ENCODE measurements at regions not wholly inside any gene's neighbourhood (a gene's known extent, or its start where the extent isn't known, plus 50 kb on each side); places are given as distances from the start of the nearest gene placed in this dataset.

DNA sequence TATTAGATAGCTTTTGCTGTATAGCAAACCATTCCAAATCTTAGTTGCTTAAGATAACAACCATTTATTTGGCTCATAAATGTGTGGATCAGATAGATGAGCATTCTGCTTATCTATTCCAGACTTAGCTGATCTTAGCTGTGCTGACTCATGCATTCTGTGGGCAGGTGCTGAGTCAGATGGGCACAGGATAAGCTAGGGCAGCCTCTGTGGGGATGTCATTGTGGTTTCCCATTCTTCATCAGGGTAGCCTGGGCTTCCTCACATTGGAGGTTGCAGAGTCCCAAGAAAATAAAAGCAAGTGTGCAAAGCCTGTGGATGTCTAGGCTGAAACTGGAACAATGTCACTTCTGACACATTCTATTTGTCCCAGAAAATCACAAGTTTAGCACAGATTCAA, 917.0 kb downstream of the TYW1 start:
- TF ChIP-seq POLR2A (IDR thresholded peaks at IDR 0.05; ENCODE audit: control extremely low read depth in 1 of 2, low read depth in 2 of 2, low read length in 2 of 2): no peak
- no peak for TF ChIP-seq KDM5A (IDR thresholded peaks at IDR 0.05; ENCODE audit: low read length)
- no peak for TF ChIP-seq SP1 (IDR thresholded peaks at IDR 0.05; ENCODE audit: low read depth, low read length)

Measured in H1 (cell line).